K562 (cell line): ENCODE measurements at regions not wholly inside any gene's neighbourhood (a gene's known extent, or its start where the extent isn't known, plus 50 kb on each side); places are given as distances from the start of the nearest gene placed in this dataset.

Experiments used
- ATAC-seq: fragments of 200-7000 bp; cut with Tn5 transposase; 3 replicates; pipeline ENCODE4 v1.9.1; 2020; ENCODE audit warnings: moderate library complexity
- BruUV-seq: library from RNA; stranded (reverse); fragments of 400-500 nt; replicated peaks from 2 replicates; lab custom pipeline; 2021; lab: Mats Ljungman, UMichigan
- CTCF ChIA-PET: fragments of 300-600 bp; formaldehyde crosslinking; extraction: SDS; loops from one replicate; lab custom pipeline; 2021; ENCODE audit warnings: low intra/inter-chr PET ratio; lab: Yijun Ruan, JAX
- POLR2A ChIA-PET: fragments of 300-600, 350-650 bp; sonication (Branson Sonifier 250); formaldehyde crosslinking; extraction: SDS; loops from one replicate; lab custom pipeline; 2021; ENCODE audit warnings: antibody characterized with exemption, inconsistent platforms; lab: Yijun Ruan, JAX
- DNase-seq, 4 experiments: peaks; one replicate each; pipeline versions ENCODE4 v3.0.0 to v3.0.0-alpha.2; 2011 to 2018; ENCODE audit warnings: low spot score in 3 of 4, mixed read lengths in 3 of 4; ENCODE audit errors: extremely low read depth in 1 of 4
- FAIRE-seq: peaks from 2 replicates; lab custom pipeline; 2011; peaks lifted over from hg19 to GRCh38; lab: Jason Lieb, UNC
- H2AFZ ChIP-seq: 2 replicates; pipeline ENCODE4 v1.6.0; 2011; ENCODE audit warnings: low read depth, low read length, control low read depth, inconsistent platforms
- H3K27ac ChIP-seq: fragments of 200-600 bp; 3 replicates; pipeline ENCODE4 v1.8.0; 2011; ENCODE audit warnings: low read depth, mild to moderate bottlenecking, control low read depth, inconsistent platforms, low read length, moderate library complexity, mixed read lengths; ENCODE audit errors: extremely low read depth
- H3K27me3 ChIP-seq, 2 experiments: fragments of 300-600 bp in 1 of 2; 2 replicates in 1 of 2; 3 replicates in 1 of 2; pipeline versions ENCODE4 v1.6.0 to v1.8.0; 2011; ENCODE audit warnings: inconsistent platforms in 2 of 2, low read length in 2 of 2, mild to moderate bottlenecking in 1 of 2, mixed read lengths in 1 of 2, moderate library complexity in 1 of 2; ENCODE audit not compliant: control insufficient read depth in 2 of 2, insufficient read depth in 2 of 2
- H3K36me3 ChIP-seq: fragments of 300-600 bp; 3 replicates; pipeline ENCODE4 v1.8.0; 2011; ENCODE audit warnings: mild to moderate bottlenecking, low read length, inconsistent platforms; ENCODE audit not compliant: control insufficient read depth, insufficient read depth
- H3K4me1 ChIP-seq, 2 experiments: fragments of 200-600 bp in 1 of 2; replicated peaks in 1 of 2; 2 replicates in 1 of 2; 3 replicates in 1 of 2; pipeline versions ENCODE4 v1.5.1 to v1.8.0; 2011; ENCODE audit warnings: inconsistent platforms in 2 of 2, low read length in 2 of 2, mild to moderate bottlenecking in 1 of 2, mixed read lengths in 1 of 2, moderate library complexity in 1 of 2; ENCODE audit not compliant: control insufficient read depth in 2 of 2, insufficient read depth in 2 of 2
- H3K4me2 ChIP-seq: 2 replicates; pipeline ENCODE4 v1.6.1; 2011; ENCODE audit warnings: low read length, control low read depth, inconsistent platforms, mixed read lengths; ENCODE audit not compliant: insufficient read depth
- H3K4me3 ChIP-seq: fragments of 200-600 bp; sonication (generic), shearing (Covaris generic); 2 replicates; pipeline ENCODE4 v1.5.1; 2016; ENCODE audit warnings: control low read depth, inconsistent platforms
- H3K79me2 ChIP-seq: fragments of 200-600 bp; 3 replicates; pipeline ENCODE4 v1.8.0; 2011; ENCODE audit warnings: low read length, inconsistent platforms; ENCODE audit not compliant: control insufficient read depth, insufficient read depth
- H3K9ac ChIP-seq, 2 experiments: 2 replicates each; pipeline versions ENCODE4 v1.6.0 to v1.6.1; 2011; ENCODE audit warnings: low read depth in 2 of 2, low read length in 2 of 2, control low read depth in 1 of 2, inconsistent platforms in 1 of 2, mild to moderate bottlenecking in 1 of 2, mixed read lengths in 1 of 2; ENCODE audit not compliant: insufficient read depth in 1 of 2
- H3K9me1 ChIP-seq: one replicate; pipeline ENCODE4 v1.6.0; 2011; ENCODE audit warnings: inconsistent platforms, mild to moderate bottlenecking, low read length, moderate library complexity; ENCODE audit not compliant: control insufficient read depth, insufficient read depth
- H3K9me3 ChIP-seq: replicated peaks from 2 replicates; pipeline ENCODE4 v1.5.1; 2011; ENCODE audit warnings: low read depth, low read length, inconsistent platforms; ENCODE audit not compliant: control insufficient read depth, insufficient read depth
- H4K20me1 ChIP-seq: replicated peaks from 2 replicates; pipeline ENCODE4 v1.6.1; 2011; ENCODE audit warnings: low read length, inconsistent platforms, mixed read lengths; ENCODE audit not compliant: control insufficient read depth, insufficient read depth
- CC2D1A ChIP-seq: fragments of 450-650 bp; IDR thresholded peaks from 2 replicates; pipeline ENCODE4 v1.6.1; 2017; ENCODE audit warnings: mild to moderate bottlenecking
- ELF2 ChIP-seq: fragments of 250-450 bp; sonication (Bioruptor Pico); IDR thresholded peaks from 2 replicates; pipeline ENCODE4 v1.5.0; 2021; ENCODE audit warnings: mild to moderate bottlenecking
- ILK ChIP-seq: fragments of 450-650 bp; IDR thresholded peaks from 2 replicates; pipeline ENCODE4 v1.6.1; 2016; ENCODE audit warnings: missing genetic modification characterization, low read depth, mild to moderate bottlenecking, missing compliant biosample characterization, moderate library complexity, borderline replicate concordance
- ZEB2 ChIP-seq: fragments of 450-650 bp; IDR thresholded peaks from 2 replicates; pipeline ENCODE4 v1.6.1; 2016
- ZNF347 ChIP-seq: fragments of 450-650 bp; formaldehyde crosslinking; IDR thresholded peaks from 2 replicates; pipeline ENCODE4 v1.4.0; 2020; ENCODE audit warnings: low read depth, mild to moderate bottlenecking, moderate library complexity
- ZNF589 ChIP-seq: fragments of 200-800 bp; sonication (Bioruptor generic); IDR thresholded peaks from 2 replicates; pipeline ENCODE4 v1.6.1; 2016; ENCODE audit warnings: low read depth, missing genetic modification characterization, missing compliant biosample characterization
- WGBS: fragments of 100-300 bp; shearing (Covaris generic); methylation state at CpG from one replicate; pipeline ENCODE4 v1.1.6; 2016; ENCODE audit warnings: low coverage, mixed read lengths; ENCODE audit not compliant: insufficient coverage; ENCODE audit errors: missing lambda C conversion rate; 5-methylcytosine and 5-hydroxymethylcytosine counted together
- in situ Hi-C: fragments of 300-500 bp; cut with MboI; formaldehyde crosslinking; loops from 4 replicates; pipeline ENCODE4 v1.15.0; 2018; ENCODE audit warnings: inconsistent platforms, mixed read lengths
- intact Hi-C: fragments of 100-400 bp; cut with micrococcal nuclease; formaldehyde crosslinking; loops from 2 replicates; pipeline ENCODE4 v1.14.2; 2022
- TF ChIP-seq, protein P1 (sequence below): sonication (generic); formaldehyde crosslinking; IDR thresholded peaks from 2 replicates; pipeline ENCODE4 v1.9.0; 2022; ENCODE audit warnings: mild to moderate bottlenecking, missing genetic modification reagents
- TF ChIP-seq, protein P2 (sequence below): fragments of 250-450 bp; sonication (Bioruptor Pico); IDR thresholded peaks from 2 replicates; pipeline ENCODE4 v1.8.0; 2022; ENCODE audit warnings: moderate library complexity, mild to moderate bottlenecking, inconsistent platforms
- TF ChIP-seq, protein P3 (sequence below): sonication (generic); formaldehyde crosslinking; IDR thresholded peaks from 2 replicates; pipeline ENCODE4 v1.8.0; 2022; ENCODE audit warnings: mild to moderate bottlenecking, missing genetic modification reagents, borderline replicate concordance

DNA sequence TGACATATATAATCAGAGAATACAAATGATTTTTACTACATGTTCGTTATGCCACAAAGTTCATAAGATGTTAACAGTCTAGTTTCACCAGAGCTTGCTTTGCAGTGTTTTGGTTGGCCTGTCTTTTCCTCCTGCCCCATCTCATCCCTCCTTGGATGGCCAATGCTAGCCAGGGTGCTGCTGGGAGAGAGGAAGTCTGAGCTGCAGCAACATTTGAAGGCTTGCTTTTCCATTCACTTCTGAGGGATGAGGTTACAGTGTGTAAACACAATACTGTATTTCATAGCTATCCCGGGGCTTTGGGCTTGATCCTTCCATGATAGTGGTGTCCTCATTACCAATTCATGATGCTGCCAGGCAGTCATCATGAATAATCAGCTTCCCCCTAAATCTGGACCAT is 170.5 kb downstream of the RAB11FIP2 start (continued):
- TF ChIP-seq ZEB2 (no peak), ZNF589 (CRISPR knock-in tag) (no peak)
- TF ChIP-seq, protein P1, sequence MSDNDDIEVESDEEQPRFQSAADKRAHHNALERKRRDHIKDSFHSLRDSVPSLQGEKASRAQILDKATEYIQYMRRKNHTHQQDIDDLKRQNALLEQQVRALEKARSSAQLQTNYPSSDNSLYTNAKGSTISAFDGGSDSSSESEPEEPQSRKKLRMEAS (CRISPR knock-in tag) = no peak
- TF ChIP-seq, protein P2, sequence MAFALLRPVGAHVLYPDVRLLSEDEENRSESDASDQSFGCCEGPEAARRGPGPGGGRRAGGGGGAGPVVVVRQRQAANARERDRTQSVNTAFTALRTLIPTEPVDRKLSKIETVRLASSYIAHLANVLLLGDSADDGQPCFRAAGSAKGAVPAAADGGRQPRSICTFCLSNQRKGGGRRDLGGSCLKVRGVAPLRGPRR (CRISPR knock-in tag) = no peak

DNA sequence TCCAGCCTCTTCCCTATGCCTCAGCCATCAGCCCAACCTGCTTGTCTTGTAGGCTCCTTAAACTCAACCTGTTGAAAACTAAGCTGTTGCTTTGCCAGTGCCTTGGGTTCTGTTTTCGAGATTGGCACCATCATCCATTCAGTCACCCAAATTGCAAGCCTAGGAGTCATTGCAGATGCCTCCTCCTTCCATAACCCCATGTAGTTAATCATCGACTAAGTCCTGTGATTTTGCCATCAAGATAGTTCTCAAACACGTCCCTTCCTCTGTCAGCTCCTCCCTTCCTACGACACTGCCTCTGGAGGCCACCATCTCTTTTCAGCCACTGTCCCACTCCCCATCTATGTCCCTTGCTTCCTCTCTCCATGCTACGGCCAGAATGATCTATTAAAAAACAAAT is 168.1 kb downstream of the RAB11FIP2 start:
- DNase-seq (no peak), ATAC-seq (no peak), FAIRE-seq (no peak)
- Histone ChIP-seq H3K4me2 (no peak overlapping the region), H3K79me2 (no peaks in the 10 kb centered on the region), H3K27me3 (no peaks in the 10 kb centered on the region), H4K20me1 (no peaks in the 10 kb centered on the region), H3K4me3 (no peak overlapping the region), H2AFZ (no peak overlapping the region), H3K36me3 (no peaks in the 10 kb centered on the region), H3K4me1 (no peaks in the 10 kb centered on the region), H3K9me3 (no peaks in the 10 kb centered on the region), H3K9me1 (no peaks in the 10 kb centered on the region), H3K27ac (no peak overlapping the region), H3K9ac (no peak overlapping the region)
- ChIA-PET POLR2A (no interaction called here), CTCF (no interaction called here)
- TF ChIP-seq ELF2 = no peak
- TF ChIP-seq ILK = no peak
- TF ChIP-seq, protein P3, sequence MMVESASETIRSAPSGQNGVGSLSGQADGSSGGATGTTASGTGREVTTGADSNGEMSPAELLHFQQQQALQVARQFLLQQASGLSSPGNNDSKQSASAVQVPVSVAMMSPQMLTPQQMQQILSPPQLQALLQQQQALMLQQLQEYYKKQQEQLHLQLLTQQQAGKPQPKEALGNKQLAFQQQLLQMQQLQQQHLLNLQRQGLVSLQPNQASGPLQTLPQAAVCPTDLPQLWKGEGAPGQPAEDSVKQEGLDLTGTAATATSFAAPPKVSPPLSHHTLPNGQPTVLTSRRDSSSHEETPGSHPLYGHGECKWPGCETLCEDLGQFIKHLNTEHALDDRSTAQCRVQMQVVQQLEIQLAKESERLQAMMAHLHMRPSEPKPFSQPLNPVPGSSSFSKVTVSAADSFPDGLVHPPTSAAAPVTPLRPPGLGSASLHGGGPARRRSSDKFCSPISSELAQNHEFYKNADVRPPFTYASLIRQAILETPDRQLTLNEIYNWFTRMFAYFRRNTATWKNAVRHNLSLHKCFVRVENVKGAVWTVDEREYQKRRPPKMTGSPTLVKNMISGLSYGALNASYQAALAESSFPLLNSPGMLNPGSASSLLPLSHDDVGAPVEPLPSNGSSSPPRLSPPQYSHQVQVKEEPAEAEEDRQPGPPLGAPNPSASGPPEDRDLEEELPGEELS (CRISPR knock-in tag) = no peak
- TF ChIP-seq ZNF347 = no peak
- TF ChIP-seq CC2D1A = no peak
- in situ Hi-C loops = no loop called here
- no TSS peak for BruUV-seq
- WGBS = 2% methylated on average over 5 of the region's 5 CpGs
- intact Hi-C loops = no loop called here
